Keratinocyte (primary cell): ENCODE measurements at regions not wholly inside any gene's neighbourhood (a gene's known extent, or its start where the extent isn't known, plus 50 kb on each side); places are given as distances from the start of the nearest gene placed in this dataset.

Source experiments
- EZH2 ChIP-seq: IDR thresholded peaks from one replicate; pipeline ENCODE4 v1.6.1; 2012; ENCODE audit warnings: inconsistent platforms, mild to moderate bottlenecking, low read length, moderate library complexity
- TF ChIP-seq, protein P1 (sequence below), 3 experiments: IDR thresholded peaks in 1 of 3; conservative IDR thresholded peaks in 1 of 3; optimal IDR thresholded peaks in 1 of 3; 2 replicates in 2 of 3; 3 replicates in 1 of 3; pipeline versions ENCODE3 to v1.5.1; 2011; ENCODE audit warnings: low read length in 3 of 3, mild to moderate bottlenecking in 3 of 3, moderate library complexity in 2 of 3, control low read depth in 1 of 3, inconsistent platforms in 1 of 3; ENCODE audit not compliant: insufficient read depth in 2 of 3; ENCODE audit errors: extremely low read depth in 1 of 3

DNA sequence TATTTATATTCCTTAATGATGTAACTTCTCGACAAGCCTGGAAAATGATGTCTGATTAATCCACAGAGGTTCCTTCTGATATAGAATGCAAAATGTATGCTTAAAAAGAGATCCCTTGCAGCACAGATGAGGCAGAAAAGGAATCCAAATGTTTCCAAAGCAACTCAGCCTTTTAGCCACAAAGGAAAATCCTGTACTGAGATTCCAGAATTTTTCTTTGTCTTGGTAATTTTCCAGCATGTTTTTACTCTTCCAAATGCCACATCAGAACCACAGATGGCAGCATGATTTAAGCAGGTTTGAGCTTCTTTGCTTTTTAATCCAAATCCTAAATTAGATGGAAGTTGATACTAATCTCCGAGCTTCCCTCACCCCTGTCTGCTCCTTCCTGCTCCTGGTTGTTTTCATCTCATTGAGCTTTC, 176.4 kb upstream of the PALMD start:
- TF ChIP-seq, protein P1, sequence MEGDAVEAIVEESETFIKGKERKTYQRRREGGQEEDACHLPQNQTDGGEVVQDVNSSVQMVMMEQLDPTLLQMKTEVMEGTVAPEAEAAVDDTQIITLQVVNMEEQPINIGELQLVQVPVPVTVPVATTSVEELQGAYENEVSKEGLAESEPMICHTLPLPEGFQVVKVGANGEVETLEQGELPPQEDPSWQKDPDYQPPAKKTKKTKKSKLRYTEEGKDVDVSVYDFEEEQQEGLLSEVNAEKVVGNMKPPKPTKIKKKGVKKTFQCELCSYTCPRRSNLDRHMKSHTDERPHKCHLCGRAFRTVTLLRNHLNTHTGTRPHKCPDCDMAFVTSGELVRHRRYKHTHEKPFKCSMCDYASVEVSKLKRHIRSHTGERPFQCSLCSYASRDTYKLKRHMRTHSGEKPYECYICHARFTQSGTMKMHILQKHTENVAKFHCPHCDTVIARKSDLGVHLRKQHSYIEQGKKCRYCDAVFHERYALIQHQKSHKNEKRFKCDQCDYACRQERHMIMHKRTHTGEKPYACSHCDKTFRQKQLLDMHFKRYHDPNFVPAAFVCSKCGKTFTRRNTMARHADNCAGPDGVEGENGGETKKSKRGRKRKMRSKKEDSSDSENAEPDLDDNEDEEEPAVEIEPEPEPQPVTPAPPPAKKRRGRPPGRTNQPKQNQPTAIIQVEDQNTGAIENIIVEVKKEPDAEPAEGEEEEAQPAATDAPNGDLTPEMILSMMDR (optimal IDR thresholded peaks at IDR 0.05 in 1 of 3, IDR thresholded peaks at IDR 0.05 in 1 of 3, conservative IDR thresholded peaks at IDR 0.05 in 1 of 3; ENCODE audit: extremely low read depth in 1 of 3, insufficient read depth in 2 of 3, low read length in 3 of 3) = no peak
- TF ChIP-seq EZH2 = no peak
